Prostate gland (tissue), 2 donors: ENCODE measurements at regions not wholly inside any gene's neighbourhood (a gene's known extent, or its start where the extent isn't known, plus 50 kb on each side); places are given as distances from the start of the nearest gene placed in this dataset.

Experiments used
- POLR2A ChIP-seq: fragments of 450-650 bp; IDR thresholded peaks from one replicate; pipeline ENCODE4 v1.6.1; 2016; ENCODE audit warnings: antibody characterized with exemption, mild to moderate bottlenecking
- POLR2AphosphoS5 ChIP-seq: sonication (generic); formaldehyde crosslinking; IDR thresholded peaks from one replicate; pipeline ENCODE4 v1.6.1; 2017; ENCODE audit warnings: antibody characterized with exemption
- TF ChIP-seq, protein P1 (sequence below), 4 experiments: fragments of 200-600 bp in 2 of 4; fragments of 450-650 bp in 2 of 4; sonication (generic) in 2 of 4; IDR thresholded peaks; 1 replicate in 3 of 4; 2 replicates in 1 of 4; pipeline ENCODE4 v1.5.1; 2016 to 2019; ENCODE audit warnings: antibody characterized with exemption in 4 of 4, mild to moderate bottlenecking in 2 of 4, moderate library complexity in 2 of 4

DNA sequence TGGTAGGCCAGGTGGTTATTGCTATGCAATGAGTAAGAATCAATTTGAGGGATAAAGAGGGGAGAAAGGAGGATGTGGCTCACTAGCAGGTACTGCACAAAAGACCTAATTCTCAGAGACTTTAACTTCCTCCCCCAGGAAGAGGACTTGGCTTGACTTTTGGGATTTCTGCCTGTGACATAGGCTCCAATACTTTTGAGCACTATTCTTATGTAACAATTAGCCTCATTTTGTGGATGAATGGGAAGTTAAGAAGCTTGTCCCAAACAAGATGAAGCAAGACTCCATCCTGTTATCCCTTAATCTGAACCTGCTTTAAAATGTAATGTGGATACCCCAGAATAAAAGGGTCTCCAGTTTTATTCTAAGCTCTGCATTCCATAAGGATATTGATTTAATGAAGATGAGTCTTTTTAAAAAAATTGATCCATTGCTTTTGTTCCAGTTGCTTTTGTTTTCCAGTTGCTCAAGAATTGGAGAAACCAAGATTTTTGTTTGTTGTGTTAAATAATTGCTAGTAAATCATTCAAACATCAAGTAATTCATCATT lies 218.5 kb downstream of the SNX13 start:
- TF ChIP-seq, protein P1, sequence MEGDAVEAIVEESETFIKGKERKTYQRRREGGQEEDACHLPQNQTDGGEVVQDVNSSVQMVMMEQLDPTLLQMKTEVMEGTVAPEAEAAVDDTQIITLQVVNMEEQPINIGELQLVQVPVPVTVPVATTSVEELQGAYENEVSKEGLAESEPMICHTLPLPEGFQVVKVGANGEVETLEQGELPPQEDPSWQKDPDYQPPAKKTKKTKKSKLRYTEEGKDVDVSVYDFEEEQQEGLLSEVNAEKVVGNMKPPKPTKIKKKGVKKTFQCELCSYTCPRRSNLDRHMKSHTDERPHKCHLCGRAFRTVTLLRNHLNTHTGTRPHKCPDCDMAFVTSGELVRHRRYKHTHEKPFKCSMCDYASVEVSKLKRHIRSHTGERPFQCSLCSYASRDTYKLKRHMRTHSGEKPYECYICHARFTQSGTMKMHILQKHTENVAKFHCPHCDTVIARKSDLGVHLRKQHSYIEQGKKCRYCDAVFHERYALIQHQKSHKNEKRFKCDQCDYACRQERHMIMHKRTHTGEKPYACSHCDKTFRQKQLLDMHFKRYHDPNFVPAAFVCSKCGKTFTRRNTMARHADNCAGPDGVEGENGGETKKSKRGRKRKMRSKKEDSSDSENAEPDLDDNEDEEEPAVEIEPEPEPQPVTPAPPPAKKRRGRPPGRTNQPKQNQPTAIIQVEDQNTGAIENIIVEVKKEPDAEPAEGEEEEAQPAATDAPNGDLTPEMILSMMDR (IDR thresholded peaks at IDR 0.05) = no peak
- no peak for TF ChIP-seq POLR2A
- no peak for TF ChIP-seq POLR2AphosphoS5
